ENCODE measurements at regions not wholly inside any gene's neighbourhood (a gene's known extent, or its start where the extent isn't known, plus 50 kb on each side); places are given as distances from the start of the nearest gene placed in this dataset.

GRCh38 chr5:29905626-29906353, 1287.7 kb upstream of the CDH6 start:
- DNase-seq (ENCODE audit: low read depth in 3 of 3, low spot score in 2 of 3): no peak

- DNase-seq (ENCODE audit: low read depth in 3 of 3, low spot score in 2 of 3): no peak
These were observed 1290.6 kb upstream of the CDH6 start for GRCh38 chr5:29902859-29903258.

- DNase-seq (ENCODE audit: low read depth in 3 of 3, low spot score in 2 of 3): no peak
These were observed 1293.9 kb upstream of the CDH6 start for GRCh38 chr5:29899583-29899982.

GRCh38 chr5:29897916-29898315, 1295.6 kb upstream of the CDH6 start:
- no peak for DNase-seq (ENCODE audit: low read depth in 3 of 3, low spot score in 2 of 3)

GRCh38 chr5:29896646-29897045, 1296.8 kb upstream of the CDH6 start:
- no peak for DNase-seq (ENCODE audit: low read depth in 3 of 3, low spot score in 2 of 3)

GRCh38 chr5:29894668-29895067, 1298.8 kb upstream of the CDH6 start:
- DNase-seq (ENCODE audit: low read depth in 3 of 3, low spot score in 2 of 3): no peak

- DNase-seq (ENCODE audit: low read depth in 3 of 3, low spot score in 2 of 3): no peak
These were observed 1304.4 kb upstream of the CDH6 start for GRCh38 chr5:29889051-29889450.

- no peak for DNase-seq (ENCODE audit: low read depth in 3 of 3, low spot score in 2 of 3)
These were observed 1307.9 kb upstream of the CDH6 start for GRCh38 chr5:29885595-29885994.

- no peak for DNase-seq (ENCODE audit: low read depth in 3 of 3, low spot score in 2 of 3)
These were observed 1311.5 kb upstream of the CDH6 start for GRCh38 chr5:29882036-29882435.

GRCh38 chr5:29879401-29879800, 1314.1 kb upstream of the CDH6 start:
- no peak for DNase-seq (ENCODE audit: low read depth in 3 of 3, low spot score in 2 of 3)

GRCh38 chr5:29878599-29878998, 1314.9 kb upstream of the CDH6 start:
- DNase-seq (ENCODE audit: low read depth in 3 of 3, low spot score in 2 of 3): no peak

GRCh38 chr5:29867155-29867554, 1326.3 kb upstream of the CDH6 start:
- no peak for DNase-seq (ENCODE audit: low read depth in 3 of 3, low spot score in 2 of 3)

GRCh38 chr5:29853711-29854220, 1339.7 kb upstream of the CDH6 start:
- DNase-seq (ENCODE audit: low read depth in 3 of 3, low spot score in 2 of 3): no peak

GRCh38 chr5:29852329-29852728, 1341.2 kb upstream of the CDH6 start:
- DNase-seq (ENCODE audit: low read depth in 3 of 3, low spot score in 2 of 3): no peak

GRCh38 chr5:29845206-29845605, 1348.3 kb upstream of the CDH6 start:
- no peak for DNase-seq (ENCODE audit: low read depth in 3 of 3, low spot score in 2 of 3)

GRCh38 chr5:29833394-29833793, 1360.1 kb upstream of the CDH6 start:
- no peak for DNase-seq (ENCODE audit: low read depth in 3 of 3, low spot score in 2 of 3)

GRCh38 chr5:29822521-29822920, 1371.0 kb upstream of the CDH6 start:
- DNase-seq (ENCODE audit: low read depth in 3 of 3, low spot score in 2 of 3): no peak

GRCh38 chr5:29811914-29812679, 1381.4 kb upstream of the CDH6 start:
- no peak for DNase-seq (ENCODE audit: low read depth in 3 of 3, low spot score in 2 of 3)

- DNase-seq (ENCODE audit: low read depth in 3 of 3, low spot score in 2 of 3): no peak
These were observed 1387.7 kb upstream of the CDH6 start for GRCh38 chr5:29805804-29806203.

- no peak for DNase-seq (ENCODE audit: low read depth in 3 of 3, low spot score in 2 of 3)
These were observed 1392.7 kb upstream of the CDH6 start for GRCh38 chr5:29800752-29801151.

GRCh38 chr5:29796013-29796412, 1397.5 kb upstream of the CDH6 start:
- no peak for DNase-seq (ENCODE audit: low read depth in 3 of 3, low spot score in 2 of 3)

- DNase-seq (ENCODE audit: low read depth in 3 of 3, low spot score in 2 of 3): no peak
These were observed 1398.3 kb upstream of the CDH6 start for GRCh38 chr5:29795096-29795652.
